ENCODE measurements at regions not wholly inside any gene's neighbourhood (a gene's known extent, or its start where the extent isn't known, plus 50 kb on each side); places are given as distances from the start of the nearest gene placed in this dataset.

- TF ChIP-seq CTCF (IDR thresholded peaks at IDR 0.05): no peak
- no peak for TF ChIP-seq POLR2A (IDR thresholded peaks at IDR 0.05)
These were observed 93.7 kb upstream of the ACTBL2 start for GRCh38 chr5:57576317-57576716.

All from lower leg skin (tissue), 3 donors.